PC-9 (cell line): ENCODE measurements at regions not wholly inside any gene's neighbourhood (a gene's known extent, or its start where the extent isn't known, plus 50 kb on each side); places are given as distances from the start of the nearest gene placed in this dataset.
A peak's percentile ranks its signal among the peaks of the same experiment; 100 is the strongest.

ENCODE experiments used
- BruUV-seq: library from RNA; stranded (reverse); fragments of 400-500 nt; replicated peaks from 2 replicates; lab custom pipeline; 2021; lab: Mats Ljungman, UMichigan
- CTCF ChIA-PET: fragments of 300-600 bp; sonication (Branson Sonifier 250); formaldehyde crosslinking; loops from one replicate; lab custom pipeline; 2022; ENCODE audit warnings: antibody characterized with exemption; lab: Charles Lee
- POLR2A ChIA-PET: fragments of 300-600 bp; sonication (Branson Sonifier 250); formaldehyde crosslinking; loops from one replicate; lab custom pipeline; 2022; ENCODE audit warnings: antibody characterized with exemption; ENCODE audit not compliant: unreplicated experiment; lab: Charles Lee
- DNase-seq, 2 experiments: peaks; one replicate each; pipeline versions ENCODE4 v3.0.0 to v3.0.0-alpha.2; 2015 to 2022; ENCODE audit warnings: mixed read lengths in 1 of 2
- H2AFZ ChIP-seq: fragments of 200-600 bp; sonication (generic); 2 replicates; pipeline ENCODE4 v1.8.1; 2017; ENCODE audit warnings: antibody characterized with exemption
- H3F3A ChIP-seq: fragments of 200-600 bp; sonication (generic); 2 replicates; pipeline ENCODE4 v1.8.1; 2017; ENCODE audit warnings: antibody characterized with exemption, mild to moderate bottlenecking, low read depth; ENCODE audit not compliant: insufficient read depth
- H3K27ac ChIP-seq: fragments of 200-600 bp; sonication (generic); 2 replicates; pipeline ENCODE4 v1.6.1; 2016; ENCODE audit warnings: mixed run types
- H3K27me3 ChIP-seq: fragments of 200-600 bp; sonication (generic); 2 replicates; pipeline ENCODE4 v1.6.1; 2016; ENCODE audit warnings: low read depth, mixed run types; ENCODE audit not compliant: insufficient read depth
- H3K36me3 ChIP-seq: fragments of 200-600 bp; sonication (generic); 2 replicates; pipeline ENCODE4 v1.6.1; 2016; ENCODE audit warnings: low read depth, mixed run types
- H3K4me1 ChIP-seq: fragments of 200-600 bp; sonication (generic); replicated peaks from 2 replicates; pipeline ENCODE4 v1.6.1; 2016; ENCODE audit warnings: mixed run types; ENCODE audit not compliant: insufficient read depth
- H3K4me2 ChIP-seq: fragments of 200-600 bp; sonication (generic); 2 replicates; pipeline ENCODE4 v1.6.1; 2017; ENCODE audit warnings: mixed run types
- H3K4me3 ChIP-seq: fragments of 200-600 bp; sonication (generic); 2 replicates; pipeline ENCODE4 v1.6.1; 2016; ENCODE audit warnings: mixed run types
- H3K79me2 ChIP-seq: fragments of 200-600 bp; sonication (generic); 2 replicates; pipeline ENCODE4 v1.6.1; 2017; ENCODE audit warnings: low read depth, mixed run types
- H3K9me2 ChIP-seq: fragments of 200-600 bp; sonication (generic); 2 replicates; pipeline ENCODE4 v1.8.1; 2017; ENCODE audit warnings: mild to moderate bottlenecking; ENCODE audit not compliant: insufficient read depth
- H3K9me3 ChIP-seq: fragments of 200-600 bp; sonication (generic); 2 replicates; pipeline ENCODE4 v1.8.1; 2016; ENCODE audit warnings: low read depth; ENCODE audit not compliant: insufficient read depth
- H4K20me1 ChIP-seq: fragments of 200-600 bp; sonication (generic); 2 replicates; pipeline ENCODE4 v1.8.1; 2017; ENCODE audit not compliant: insufficient read depth
- CTCF ChIP-seq: fragments of 200-600 bp; sonication (generic); conservative IDR thresholded peaks from 2 replicates; pipeline ENCODE4 v1.6.1; 2017; ENCODE audit warnings: mixed run types, antibody characterized with exemption, mild to moderate bottlenecking, moderate library complexity
- EZH2 ChIP-seq: fragments of 200-600 bp; sonication (generic); IDR thresholded peaks from 2 replicates; pipeline ENCODE4 v1.8.0; 2017; ENCODE audit warnings: antibody characterized with exemption, low read depth
- intact Hi-C: fragments of 100-400 bp; cut with micrococcal nuclease; formaldehyde crosslinking; loops from one replicate; pipeline ENCODE4 v1.10.0; 2022; ENCODE audit not compliant: unreplicated experiment

DNA sequence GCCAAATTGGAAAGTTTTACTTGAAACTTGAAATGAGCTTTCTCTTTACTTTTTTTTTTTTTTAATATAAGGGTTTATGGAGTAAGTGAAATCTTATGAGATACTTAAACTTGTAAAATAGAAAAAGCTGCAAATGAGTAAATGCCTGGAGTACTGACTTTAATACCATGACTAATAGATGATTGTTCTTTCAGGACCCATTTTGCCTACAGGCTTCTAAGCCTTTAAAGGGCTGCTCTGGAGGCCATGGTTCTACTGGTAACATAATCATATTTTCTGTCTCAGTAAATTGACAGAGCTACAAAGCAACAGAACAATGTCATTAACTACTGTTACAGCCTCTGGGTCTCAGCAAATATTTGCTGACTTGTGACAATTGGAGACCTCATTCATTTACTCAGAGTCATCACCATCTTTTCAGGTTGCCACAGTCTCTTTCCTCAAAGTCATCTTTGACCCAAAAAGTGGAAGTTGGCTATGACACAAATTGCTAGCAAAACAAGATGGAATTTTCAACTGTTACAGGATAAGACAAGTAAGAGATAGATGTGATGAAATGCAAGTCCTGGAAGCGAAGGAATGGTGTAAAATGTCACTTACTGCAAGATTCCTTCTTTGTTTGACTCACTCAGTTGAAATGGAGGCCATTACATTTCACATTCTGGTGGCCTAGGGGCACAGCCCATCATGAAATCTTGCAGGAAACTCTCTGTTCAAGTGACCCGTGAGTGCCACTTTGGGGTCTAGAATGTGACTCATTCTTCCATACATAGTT, 132.7 kb downstream of the BTC start:
- DNase-seq: peak in 1 of 2 experiments; percentile 77
- intact Hi-C loops: no loop called here
- Histone ChIP-seq H3K4me2 (peak overlapping the region; percentile 41), H3K4me1 (peaks cover 37% of the 10 kb centered on the region), H4K20me1 (no peaks in the 10 kb centered on the region), H3K9me2 (no peaks in the 10 kb centered on the region), H2AFZ (no peak overlapping the region), H3K9me3 (peaks cover 17% of the 10 kb centered on the region), H3K27ac (peak overlapping the region; percentile 91), H3K27me3 (no peaks in the 10 kb centered on the region), H3K36me3 (no peaks in the 10 kb centered on the region; the same call in 1 of the 2 replicates), H3K4me3 (no peak overlapping the region), H3K79me2 (no peaks in the 10 kb centered on the region), H3F3A (peaks cover 26% of the 10 kb centered on the region)
- POLR2A ChIA-PET: interaction anchor here (0.6 kb wide), 2 partner anchors 10 to 859 kb away, joined by 3 to 10 read pairs; no protein-coding TSS in a partner anchor
- CTCF ChIA-PET: no interaction called here
- no peak for TF ChIP-seq CTCF
- TF ChIP-seq EZH2: no peak
- no TSS peak for BruUV-seq

DNA sequence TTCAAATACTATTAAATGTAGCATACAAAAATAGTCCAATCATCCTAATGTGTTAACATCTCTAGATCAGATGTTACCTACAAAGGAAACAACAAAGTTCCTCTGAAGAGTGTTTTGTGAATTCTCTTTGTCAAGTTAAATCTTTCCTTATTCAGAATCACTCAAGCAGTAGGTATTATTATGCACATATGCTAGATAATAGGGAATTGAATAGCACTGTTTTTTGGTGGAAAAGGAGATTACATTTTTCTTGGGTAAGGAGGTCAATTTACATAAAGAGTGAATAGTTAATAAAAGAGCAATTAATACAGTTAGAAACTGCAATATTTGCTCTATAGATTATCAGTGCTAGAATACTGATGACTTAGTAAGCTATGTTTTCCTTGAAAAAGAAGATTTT, 130.7 kb downstream of the BTC start:
- no TSS peak for BruUV-seq
- POLR2A ChIA-PET: no interaction called here

GRCh38 chr4:74665346-74665745, 129.0 kb downstream of the BTC start:
- no peaks in the 10 kb centered on the region for H4K20me1 ChIP-seq
- no peaks in the 10 kb centered on the region for H3K79me2 ChIP-seq
- H3K27ac ChIP-seq: peak overlapping the region; percentile 43; the same call in 1 of the 2 replicates
- H3K4me1 ChIP-seq: peaks cover 28% of the 10 kb centered on the region
- ChIA-PET CTCF (interaction anchor here (0.5 to 0.6 kb wide), 2 partner anchors 128 to 344 kb away, joined by 3 to 5 read pairs; no protein-coding TSS in a partner anchor), POLR2A (interaction anchor here (0.6 to 1.1 kb wide), 2 partner anchors 12 to 121 kb away, joined by 6 to 7 read pairs; no protein-coding TSS in a partner anchor)
- no TSS peak for BruUV-seq
- no peaks in the 10 kb centered on the region for H3K27me3 ChIP-seq
- TF ChIP-seq CTCF: no peak
- no peak for TF ChIP-seq EZH2
- H2AFZ ChIP-seq: no peak overlapping the region
- peak; percentile 47 for DNase-seq
- intact Hi-C loops: no loop called here
- no peak overlapping the region for H3K4me2 ChIP-seq
- no peaks in the 10 kb centered on the region for H3K36me3 ChIP-seq
- no peaks in the 10 kb centered on the region for H3K9me2 ChIP-seq
- H3F3A ChIP-seq: peaks cover 18% of the 10 kb centered on the region; the same call in 1 of the 2 replicates
- H3K4me3 ChIP-seq: no peak overlapping the region
- peaks cover 7% of the 10 kb centered on the region for H3K9me3 ChIP-seq

More for the DNA sequence above, 130.7 kb downstream of the BTC start:
- H4K20me1 ChIP-seq: no peaks in the 10 kb centered on the region
- CTCF ChIA-PET: no interaction called here
- no peak overlapping the region for H3K27ac ChIP-seq
- no peaks in the 10 kb centered on the region for H3K9me2 ChIP-seq
- no peak overlapping the region for H3K4me2 ChIP-seq
- peaks cover 7% of the 10 kb centered on the region for H3K9me3 ChIP-seq
- no peak overlapping the region for H2AFZ ChIP-seq
- no peaks in the 10 kb centered on the region for H3K79me2 ChIP-seq
- no peak overlapping the region for H3K4me3 ChIP-seq
- TF ChIP-seq EZH2 (no peak), CTCF (no peak)
- intact Hi-C loops: no loop called here
- no peak for DNase-seq
- no peaks in the 10 kb centered on the region for H3K27me3 ChIP-seq
- peaks cover 26% of the 10 kb centered on the region for H3F3A ChIP-seq
- H3K36me3 ChIP-seq: no peaks in the 10 kb centered on the region; the same call in 1 of the 2 replicates
- H3K4me1 ChIP-seq: peaks cover 37% of the 10 kb centered on the region
